OCI-LY1 (cell line): ENCODE measurements at regions not wholly inside any gene's neighbourhood (a gene's known extent, or its start where the extent isn't known, plus 50 kb on each side); places are given as distances from the start of the nearest gene placed in this dataset.

Experiments
- H2AFZ ChIP-seq: fragments of 200-600 bp; sonication (generic), shearing (Covaris generic); 2 replicates; pipeline ENCODE4 v1.6.0; 2014; ENCODE audit warnings: antibody characterized with exemption, mild to moderate bottlenecking, low read length
- H3F3A ChIP-seq: fragments of 200-600 bp; sonication (generic), shearing (Covaris generic); 2 replicates; pipeline ENCODE4 v1.6.0; 2014; ENCODE audit warnings: mild to moderate bottlenecking, antibody characterized with exemption, low read length, moderate library complexity; ENCODE audit not compliant: insufficient read depth
- H3K27ac ChIP-seq: fragments of 200-600 bp; sonication (generic); 2 replicates; pipeline ENCODE4 v1.5.1; 2014; ENCODE audit warnings: low read length, mixed run types, mild to moderate bottlenecking, low read depth; ENCODE audit not compliant: poor library complexity, severe bottlenecking
- H3K27me3 ChIP-seq: fragments of 200-600 bp; sonication (generic); 2 replicates; pipeline ENCODE4 v1.6.0; 2014; ENCODE audit warnings: antibody characterized with exemption, mild to moderate bottlenecking, low read length, moderate library complexity; ENCODE audit not compliant: insufficient read depth
- H3K36me3 ChIP-seq: fragments of 200-600 bp; sonication (generic); 2 replicates; pipeline ENCODE4 v1.6.1; 2014; ENCODE audit warnings: mild to moderate bottlenecking, antibody characterized with exemption, low read length, moderate library complexity, mixed read lengths; ENCODE audit not compliant: insufficient read depth
- H3K4me1 ChIP-seq: fragments of 200-600 bp; sonication (generic); 2 replicates; pipeline ENCODE4 v1.5.1; 2014; ENCODE audit warnings: mild to moderate bottlenecking, low read length, moderate library complexity; ENCODE audit not compliant: insufficient read depth, severe bottlenecking
- H3K4me2 ChIP-seq: fragments of 200-600 bp; sonication (generic), shearing (Covaris generic); 2 replicates; pipeline ENCODE4 v1.6.1; 2014; ENCODE audit warnings: low read length
- H3K4me3 ChIP-seq: fragments of 200-600 bp; sonication (generic); 2 replicates; pipeline ENCODE4 v1.5.1; 2014; ENCODE audit warnings: low read length, low read depth, mild to moderate bottlenecking, mixed read lengths; ENCODE audit not compliant: poor library complexity, severe bottlenecking
- H3K79me2 ChIP-seq: fragments of 200-600 bp; shearing (Covaris generic); 2 replicates; pipeline ENCODE4 v1.6.1; 2016; ENCODE audit warnings: mixed run types, low read length, mixed read lengths; ENCODE audit not compliant: insufficient read depth
- H3K9ac ChIP-seq: fragments of 200-600 bp; sonication (generic), shearing (Covaris generic); 2 replicates; pipeline ENCODE4 v1.6.1; 2014; ENCODE audit warnings: mild to moderate bottlenecking, low read length, mixed read lengths
- H3K9me2 ChIP-seq: fragments of 200-600 bp; sonication (generic), shearing (Covaris generic); 2 replicates; pipeline ENCODE4 v1.6.1; 2014; ENCODE audit warnings: low read depth, mild to moderate bottlenecking, low read length, mixed read lengths
- H3K9me3 ChIP-seq: fragments of 200-600 bp; shearing (Covaris generic); 2 replicates; pipeline ENCODE4 v1.6.1; 2014; ENCODE audit warnings: low read length, mixed read lengths
- H4K20me1 ChIP-seq: fragments of 200-600 bp; sonication (generic), shearing (Covaris generic); 2 replicates; pipeline ENCODE4 v1.6.0; 2016; ENCODE audit warnings: mild to moderate bottlenecking, low read length; ENCODE audit not compliant: insufficient read depth
- CTCF ChIP-seq: fragments of 200-600 bp; sonication (generic), shearing (Covaris generic); IDR thresholded peaks from 2 replicates; pipeline ENCODE4 v1.5.1; 2017; ENCODE audit warnings: mild to moderate bottlenecking, antibody characterized with exemption, low read length, moderate library complexity, mixed read lengths
- EZH2 ChIP-seq: fragments of 200-600 bp; sonication (generic), shearing (Covaris generic); IDR thresholded peaks from 2 replicates; pipeline ENCODE4 v1.8.0; 2017; ENCODE audit warnings: borderline replicate concordance, mixed run types, mild to moderate bottlenecking, antibody characterized with exemption, low read length, moderate library complexity, mixed read lengths

GRCh38 chr3:27613846-27614500 is 108.2 kb downstream of the EOMES start:
- Histone ChIP-seq H2AFZ (no peak overlapping the region), H3K79me2 (no peaks in the 10 kb centered on the region), H3K4me1 (no peaks in the 10 kb centered on the region), H3K36me3 (no peaks in the 10 kb centered on the region; the same call in 1 of the 2 replicates), H3K4me2 (no peak overlapping the region), H3K9me2 (no peaks in the 10 kb centered on the region), H3K9me3 (0 out of 2 replicates have a peak, but pooled peaks cover 4% of the 10 kb centered on the region), H3K27ac (no peak overlapping the region), H3K9ac (no peak overlapping the region), H3K27me3 (no peaks in the 10 kb centered on the region), H3K4me3 (no peak overlapping the region), H4K20me1 (no peaks in the 10 kb centered on the region), H3F3A (no peaks in the 10 kb centered on the region)
- TF ChIP-seq EZH2 (no peak), CTCF (no peak)

- H3K27me3 ChIP-seq: no peaks in the 10 kb centered on the region
- no peaks in the 10 kb centered on the region; the same call in 1 of the 2 replicates for H3K36me3 ChIP-seq
- 0 out of 2 replicates have a peak, but pooled peaks cover 4% of the 10 kb centered on the region for H3K9me3 ChIP-seq
- H3K4me1 ChIP-seq: no peaks in the 10 kb centered on the region
- no peaks in the 10 kb centered on the region for H3K9me2 ChIP-seq
- H3F3A ChIP-seq: no peaks in the 10 kb centered on the region
- no peaks in the 10 kb centered on the region for H4K20me1 ChIP-seq
- H3K4me2 ChIP-seq: no peak overlapping the region
- no peak overlapping the region for H3K9ac ChIP-seq
- no peak overlapping the region for H3K27ac ChIP-seq
- no peaks in the 10 kb centered on the region for H3K79me2 ChIP-seq
- no peak overlapping the region for H3K4me3 ChIP-seq
- H2AFZ ChIP-seq: no peak overlapping the region
- no peak for TF ChIP-seq CTCF
- no peak for TF ChIP-seq EZH2
Measured at GRCh38 chr3:27610800-27611525, 111.2 kb downstream of the EOMES start.

- Histone ChIP-seq H3K4me1 (no peaks in the 10 kb centered on the region), H3K4me2 (no peak overlapping the region), H3K9me2 (no peaks in the 10 kb centered on the region), H3K79me2 (no peaks in the 10 kb centered on the region), H3K9ac (no peak overlapping the region), H3F3A (no peaks in the 10 kb centered on the region), H3K27ac (no peak overlapping the region), H3K27me3 (no peaks in the 10 kb centered on the region), H3K4me3 (no peak overlapping the region), H4K20me1 (no peaks in the 10 kb centered on the region), H2AFZ (no peak overlapping the region), H3K36me3 (no peaks in the 10 kb centered on the region), H3K9me3 (no peaks in the 10 kb centered on the region)
- no peak for TF ChIP-seq CTCF
- TF ChIP-seq EZH2: no peak
Measured at GRCh38 chr3:27607370-27607769, 114.8 kb downstream of the EOMES start.
